Naive thymus-derived CD8-positive, alpha-beta T cell (primary cell): ENCODE measurements at regions not wholly inside any gene's neighbourhood (a gene's known extent, or its start where the extent isn't known, plus 50 kb on each side); places are given as distances from the start of the nearest gene placed in this dataset.
A peak's percentile ranks its signal among the peaks of the same experiment; 100 is the strongest.
"Not testable (repeated sequence)": the region's sequence is repeated elsewhere in the genome, so short reads cannot be mapped to it uniquely, and the experiment has no call there.

ENCODE experiments used
- ATAC-seq, 2 donors: fragments of 150-1000 bp; cut with Tn5 transposase in 1 of 2; sonication (Bioruptor Pico), chemical (Tn5 transposase) in 1 of 2; 1 replicate in 1 of 2; 2 replicates in 1 of 2; pipeline ENCODE4 v1.10.0; 2021; ENCODE audit warnings: mild to moderate bottlenecking in 2 of 2, moderate library complexity in 2 of 2
- POLR2A ChIA-PET: fragments of 350-600 bp; sonication (Branson Sonifier 250); formaldehyde crosslinking; loops from one replicate; lab custom pipeline; 2021; ENCODE audit warnings: antibody characterized with exemption; lab: Charles Lee
- DNase-seq, 10 donors: peaks; one replicate each; pipeline versions ENCODE4 v3.0.0 to v3.0.0-alpha.2; 2020 to 2022
- H3K27ac Mint-ChIP-seq, 10 donors: one replicate each; pipeline ENCODE4 v1.8.0; 2020 to 2022; ENCODE audit warnings: mild to moderate bottlenecking in 10 of 10, mixed read lengths in 10 of 10, moderate library complexity in 4 of 10, inconsistent platforms in 1 of 10
- H3K27me3 Mint-ChIP-seq, 5 donors: one replicate each; pipeline ENCODE4 v1.8.0; 2021 to 2022; ENCODE audit warnings: mixed read lengths in 5 of 5
- H3K36me3 Mint-ChIP-seq, 3 donors: one replicate each; pipeline ENCODE4 v1.8.0; 2020 to 2022; ENCODE audit warnings: mixed read lengths in 3 of 3, mild to moderate bottlenecking in 2 of 3, inconsistent platforms in 1 of 3
- H3K4me1 Mint-ChIP-seq, 4 donors: one replicate each; pipeline ENCODE4 v1.8.0; 2021 to 2022; ENCODE audit warnings: mixed read lengths in 4 of 4
- H3K4me3 Mint-ChIP-seq, 10 donors: one replicate each; pipeline ENCODE4 v1.8.0; 2020 to 2022; ENCODE audit warnings: mild to moderate bottlenecking in 10 of 10, mixed read lengths in 10 of 10, moderate library complexity in 6 of 10, inconsistent platforms in 1 of 10
- H3K9me3 Mint-ChIP-seq, 9 donors: one replicate each; pipeline ENCODE4 v1.8.0; 2020 to 2022; ENCODE audit warnings: mixed read lengths in 9 of 9, mild to moderate bottlenecking in 3 of 9, inconsistent platforms in 1 of 9, moderate library complexity in 1 of 9

DNA sequence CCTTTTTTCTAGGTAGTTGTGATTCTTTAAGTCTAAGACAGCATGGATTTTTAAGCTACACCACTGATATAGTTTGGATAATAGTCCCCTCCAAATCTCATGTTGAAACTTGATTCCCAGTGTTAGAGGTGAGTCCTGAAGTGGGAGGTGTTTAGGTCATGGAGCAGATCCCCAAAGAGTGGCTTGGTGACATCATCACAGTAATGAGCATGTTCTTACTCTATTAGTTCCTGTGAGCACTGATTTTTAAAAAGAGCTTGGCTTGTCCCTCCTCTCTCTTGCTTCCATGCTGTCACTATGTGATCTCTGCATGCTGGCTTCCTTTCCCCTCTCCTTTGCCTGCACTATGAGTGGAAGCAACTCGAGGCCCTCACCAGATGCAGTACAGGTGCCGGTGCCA is 115.5 kb downstream of the LEPR start:
- DNase-seq (no peak), ATAC-seq (no peak)
- Mint-ChIP-seq H3K4me3 (no peak overlapping the region), H3K36me3 (peaks cover 0 to 19% (median 4%) of the 10 kb centered on the region in 3 donors), H3K9me3 (peaks cover 4 to 26% (median 10%) of the 10 kb centered on the region in 9 donors), H3K4me1 (peaks cover 0 to 6% (median 1%) of the 10 kb centered on the region in 4 donors), H3K27me3 (peaks cover 3 to 11% (median 9%) of the 10 kb centered on the region in 5 donors), H3K27ac (no peak overlapping the region)
- POLR2A ChIA-PET: no interaction called here

- peaks cover 0 to 13% (median 3%) of the 10 kb centered on the region in 9 donors for H3K9me3 Mint-ChIP-seq
- DNase-seq (no peak), ATAC-seq (no peak)
- H3K27me3 Mint-ChIP-seq: peaks cover 0 to 6% (median 0%) of the 10 kb centered on the region in 5 donors
- POLR2A ChIA-PET: no interaction called here
- H3K4me3 Mint-ChIP-seq: no peak overlapping the region
- H3K36me3 Mint-ChIP-seq: peaks cover 0 to 7% (median 0%) of the 10 kb centered on the region in 3 donors
- H3K27ac Mint-ChIP-seq: peak overlapping the region in 1 of 10 donors; percentile 17
- H3K4me1 Mint-ChIP-seq: peaks cover 0 to 6% (median 1%) of the 10 kb centered on the region in 4 donors
Measured at GRCh38 chr1:65538086-65538485, 117.6 kb downstream of the LEPR start.

DNA sequence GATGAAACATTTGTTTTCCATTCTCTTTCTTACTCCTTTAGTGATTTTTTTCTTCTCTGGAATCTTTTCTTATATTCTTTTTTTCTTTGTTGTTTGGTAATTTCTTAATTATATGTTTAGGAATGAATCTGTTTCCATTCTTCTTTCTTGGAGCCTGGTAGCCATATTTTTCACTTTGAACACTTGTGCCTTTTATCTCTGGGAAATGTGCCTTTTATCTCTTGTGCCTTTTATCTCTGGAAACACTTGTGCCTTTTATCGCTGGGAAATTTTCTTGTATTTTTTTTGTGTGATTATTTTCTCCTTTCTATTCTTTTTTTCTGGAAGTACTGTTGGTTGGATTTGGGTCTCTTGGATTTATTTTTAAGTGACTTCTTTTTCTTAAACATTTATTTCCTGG is 118.2 kb downstream of the LEPR start:
- POLR2A ChIA-PET: no interaction called here
- no peak overlapping the region for H3K4me3 Mint-ChIP-seq

GRCh38 chr1:65539266-65540131 is 119.0 kb downstream of the LEPR start:
- Mint-ChIP-seq H3K9me3 (peaks cover 0 to 16% (median 8%) of the 10 kb centered on the region in 9 donors), H3K27ac (peak overlapping the region in 1 of 10 donors; percentile 47), H3K4me3 (peak overlapping the region in 1 of 10 donors; percentile 34), H3K36me3 (peaks cover 0 to 11% (median 0%) of the 10 kb centered on the region in 3 donors), H3K4me1 (peaks cover 0 to 6% (median 1%) of the 10 kb centered on the region in 4 donors), H3K27me3 (peaks cover 0 to 5% (median 0%) of the 10 kb centered on the region in 5 donors)
- no peak for DNase-seq
- no peak for ATAC-seq
- POLR2A ChIA-PET: no interaction called here

More for the DNA sequence above, 118.2 kb downstream of the LEPR start:
- peaks cover 0 to 11% (median 0%) of the 10 kb centered on the region in 3 donors for H3K36me3 Mint-ChIP-seq
- H3K27me3 Mint-ChIP-seq: peaks cover 0 to 6% (median 0%) of the 10 kb centered on the region in 5 donors
- H3K9me3 Mint-ChIP-seq: peaks cover 0 to 16% (median 6%) of the 10 kb centered on the region in 9 donors
- ATAC-seq (no peak), DNase-seq (no peak)
- peaks cover 0 to 6% (median 1%) of the 10 kb centered on the region in 4 donors for H3K4me1 Mint-ChIP-seq
- H3K27ac Mint-ChIP-seq: no peak overlapping the region

- peaks cover 0 to 19% (median 8%) of the 10 kb centered on the region in 9 donors for H3K9me3 Mint-ChIP-seq
- H3K4me1 Mint-ChIP-seq: peaks cover 0 to 6% (median 1%) of the 10 kb centered on the region in 4 donors
- DNase-seq (no peak), ATAC-seq (no peak)
- no peak overlapping the region for H3K27ac Mint-ChIP-seq
- H3K27me3 Mint-ChIP-seq: peaks cover 0 to 3% (median 0%) of the 10 kb centered on the region in 5 donors
- no peak overlapping the region for H3K4me3 Mint-ChIP-seq
- peaks cover 0 to 11% (median 2%) of the 10 kb centered on the region in 3 donors for H3K36me3 Mint-ChIP-seq
- POLR2A ChIA-PET: no interaction called here
Measured at GRCh38 chr1:65541161-65541560, 120.7 kb downstream of the LEPR start.

DNA sequence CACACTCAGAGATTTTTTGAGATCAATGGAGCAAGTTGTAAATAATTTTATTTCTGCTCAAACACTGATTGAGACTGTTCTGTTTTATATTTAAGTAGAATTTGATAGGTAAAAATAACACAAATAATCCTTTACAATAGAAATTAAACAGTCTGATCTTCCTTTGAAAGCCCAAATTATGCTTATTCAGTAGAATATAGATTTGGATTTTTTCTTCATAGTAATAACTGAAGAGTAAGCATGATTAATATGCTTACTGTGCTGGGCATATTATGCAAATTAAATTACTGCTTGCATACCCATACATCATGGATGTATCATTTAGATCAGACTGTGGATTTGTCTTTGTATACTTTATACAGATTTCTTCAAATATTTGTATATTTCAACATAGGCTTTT is 121.4 kb downstream of the LEPR start:
- POLR2A ChIA-PET: no interaction called here
- peaks cover 0 to 3% (median 0%) of the 10 kb centered on the region in 5 donors for H3K27me3 Mint-ChIP-seq
- no peak for DNase-seq
- peaks cover 0 to 24% (median 10%) of the 10 kb centered on the region in 9 donors for H3K9me3 Mint-ChIP-seq
- no peak for ATAC-seq
- H3K4me3 Mint-ChIP-seq: no peak overlapping the region
- peaks cover 0 to 11% (median 2%) of the 10 kb centered on the region in 3 donors for H3K36me3 Mint-ChIP-seq
- no peak overlapping the region for H3K27ac Mint-ChIP-seq
- H3K4me1 Mint-ChIP-seq: peaks cover 0 to 6% (median 1%) of the 10 kb centered on the region in 4 donors

DNA sequence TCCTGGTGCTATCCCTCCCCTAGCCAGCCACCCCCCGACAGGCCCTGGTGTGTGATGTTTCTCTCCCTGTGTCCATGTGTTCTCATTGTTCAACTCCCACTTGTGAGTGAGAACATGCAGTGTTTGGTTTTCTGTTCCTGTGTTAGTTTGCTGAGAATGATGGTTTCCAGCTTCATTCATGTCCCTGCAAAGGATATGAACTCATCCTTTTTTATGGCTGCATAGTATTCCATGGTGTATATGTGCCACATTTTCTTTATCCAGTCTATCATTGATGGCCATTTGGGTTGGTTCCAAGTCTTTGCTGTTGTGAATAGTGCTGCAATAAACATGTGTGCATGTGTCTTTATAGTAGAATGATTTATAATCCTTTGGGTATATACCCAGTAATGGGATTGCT is 122.1 kb downstream of the LEPR start:
- DNase-seq, H3K4me1 Mint-ChIP-seq, POLR2A ChIA-PET, H3K4me3 Mint-ChIP-seq, ATAC-seq, H3K27me3 Mint-ChIP-seq, H3K27ac Mint-ChIP-seq: not testable (repeated sequence)
- Mint-ChIP-seq H3K36me3 (peaks cover 0 to 11% (median 2%) of the 10 kb centered on the region in 3 donors), H3K9me3 (peaks cover 0 to 24% (median 11%) of the 10 kb centered on the region in 9 donors)

GRCh38 chr1:65550306-65551010 is 130.0 kb downstream of the LEPR start:
- H3K27ac Mint-ChIP-seq, H3K4me3 Mint-ChIP-seq, ATAC-seq, H3K27me3 Mint-ChIP-seq, POLR2A ChIA-PET, DNase-seq, H3K4me1 Mint-ChIP-seq: not testable (repeated sequence)
- H3K36me3 Mint-ChIP-seq: peaks cover 2 to 37% (median 35%) of the 10 kb centered on the region in 3 donors
- peaks cover 0 to 71% (median 46%) of the 10 kb centered on the region in 9 donors for H3K9me3 Mint-ChIP-seq

DNA sequence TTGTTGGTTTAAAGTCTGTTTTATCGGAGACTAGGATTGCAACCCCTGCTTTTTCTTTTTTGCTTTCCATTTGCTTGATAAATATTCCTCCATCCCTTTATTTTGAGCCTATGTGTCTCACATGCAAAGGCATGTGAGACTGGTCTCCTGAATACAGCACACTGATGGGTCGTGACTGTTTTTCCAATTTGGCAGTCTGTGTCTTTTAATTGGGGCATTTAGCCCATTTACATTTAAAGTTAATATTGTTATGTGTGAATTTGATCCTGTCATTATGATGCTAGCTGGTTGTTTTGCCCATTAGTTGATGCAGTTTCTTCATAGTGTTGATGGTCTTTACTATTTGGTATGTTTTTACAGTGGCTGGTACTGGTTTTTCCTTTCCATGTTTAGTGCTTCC is 132.0 kb downstream of the LEPR start:
- ATAC-seq, H3K27me3 Mint-ChIP-seq, H3K4me1 Mint-ChIP-seq, POLR2A ChIA-PET, DNase-seq, H3K4me3 Mint-ChIP-seq: not testable (repeated sequence)
- H3K9me3 Mint-ChIP-seq: peaks cover 9 to 79% (median 54%) of the 10 kb centered on the region in 9 donors
- peaks cover 2 to 47% (median 41%) of the 10 kb centered on the region in 3 donors for H3K36me3 Mint-ChIP-seq
- H3K27ac Mint-ChIP-seq: peak overlapping the region in 1 of 10 donors; percentile 24

GRCh38 chr1:65554086-65554764 is 133.8 kb downstream of the LEPR start:
- not testable (repeated sequence) for H3K4me3 Mint-ChIP-seq, H3K27me3 Mint-ChIP-seq, H3K27ac Mint-ChIP-seq, ATAC-seq, H3K4me1 Mint-ChIP-seq, DNase-seq
- Mint-ChIP-seq H3K9me3 (peaks cover 9 to 73% (median 46%) of the 10 kb centered on the region in 9 donors), H3K36me3 (peaks cover 2 to 47% (median 42%) of the 10 kb centered on the region in 3 donors)
- POLR2A ChIA-PET: interaction anchor here (0.6 kb wide), 1 partner anchor 203 kb away, joined by 3 read pairs; no protein-coding TSS in a partner anchor

- H3K27me3 Mint-ChIP-seq: peaks cover 0 to 8% (median 0%) of the 10 kb centered on the region in 5 donors
- H3K9me3 Mint-ChIP-seq: peaks cover 9 to 73% (median 46%) of the 10 kb centered on the region in 9 donors
- H3K4me1 Mint-ChIP-seq: no peaks in the 10 kb centered on the region
- H3K36me3 Mint-ChIP-seq: peaks cover 2 to 47% (median 42%) of the 10 kb centered on the region in 3 donors
- POLR2A ChIA-PET: no interaction called here
- no peak overlapping the region for H3K27ac Mint-ChIP-seq
- no peak overlapping the region for H3K4me3 Mint-ChIP-seq
- no peak for DNase-seq
- no peak for ATAC-seq
Measured at GRCh38 chr1:65554829-65555228, 134.4 kb downstream of the LEPR start.

GRCh38 chr1:65558215-65558614 is 137.7 kb downstream of the LEPR start:
- Mint-ChIP-seq H3K27me3 (peaks cover 0 to 4% (median 0%) of the 10 kb centered on the region in 5 donors), H3K4me1 (no peaks in the 10 kb centered on the region), H3K9me3 (peaks cover 6 to 43% (median 16%) of the 10 kb centered on the region in 9 donors), H3K36me3 (peaks cover 0 to 21% (median 17%) of the 10 kb centered on the region in 3 donors), H3K4me3 (no peak overlapping the region), H3K27ac (no peak overlapping the region)
- DNase-seq (no peak), ATAC-seq (no peak)
- POLR2A ChIA-PET: no interaction called here
